ENCODE measurements at regions not wholly inside any gene's neighbourhood (a gene's known extent, or its start where the extent isn't known, plus 50 kb on each side); places are given as distances from the start of the nearest gene placed in this dataset.

DNA sequence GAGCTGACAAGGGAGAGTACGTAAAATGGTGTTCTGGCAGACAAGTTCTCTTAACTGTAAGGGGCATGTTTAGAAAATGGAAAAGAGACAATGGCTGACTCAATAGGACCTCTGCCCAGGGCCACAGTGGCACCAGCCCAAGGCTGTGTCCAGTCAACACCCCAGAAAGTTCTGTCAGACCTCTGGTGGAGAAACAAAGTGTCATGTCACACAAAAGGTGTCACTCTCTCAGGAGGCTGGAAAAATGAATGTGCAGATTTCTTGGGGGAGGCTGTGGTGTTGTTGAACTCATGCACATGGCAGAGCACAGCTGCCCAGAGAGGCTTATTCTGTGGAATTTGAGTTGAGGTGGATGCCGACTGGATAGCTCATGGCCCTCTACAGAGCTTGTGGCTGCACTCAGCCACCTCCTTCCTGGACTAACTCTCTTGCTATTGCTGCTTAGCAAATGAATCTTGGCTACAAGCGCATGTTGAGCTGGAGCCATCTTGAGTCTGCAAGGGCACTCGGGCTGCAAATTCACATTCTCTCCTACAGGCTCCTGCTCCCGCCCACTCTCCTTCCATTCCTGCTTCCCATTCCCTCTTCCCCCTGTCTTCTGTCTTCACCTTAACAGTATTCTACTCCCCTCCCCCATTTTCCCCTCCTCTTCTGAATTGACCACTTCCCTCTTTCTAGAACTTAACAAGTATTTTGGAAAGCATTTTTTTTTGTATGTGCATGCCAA lies 55.8 kb upstream of the SLC7A14 start:
- DNase-seq (no peak), ATAC-seq (ENCODE audit: insufficient read depth, low FRiP score) (no peak)
- Histone ChIP-seq H3K27ac (ENCODE audit: low read depth in 1 of 2, low read length in 1 of 2) (no peak overlapping the region), H3K4me1 (ENCODE audit: control insufficient read depth in 5 of 5, insufficient read depth in 5 of 5, low read length in 5 of 5) (peaks cover 0 to 6% (median 4%) of the 10 kb centered on the region in 5 donors), H3K9me3 (ENCODE audit: control insufficient read depth in 4 of 4, insufficient read depth in 3 of 4, low read length in 3 of 4) (peaks cover 0 to 3% (median 0%) of the 10 kb centered on the region in 4 donors), H3K4me3 (no peak overlapping the region), H3K9ac (ENCODE audit: insufficient read depth in 1 of 2, low read length in 2 of 2) (no peak overlapping the region), H3K27me3 (ENCODE audit: control insufficient read depth in 3 of 3, insufficient read depth in 3 of 3, low read length in 2 of 3) (no peaks in the 10 kb centered on the region), H3K36me3 (ENCODE audit: control insufficient read depth in 4 of 4, insufficient read depth in 4 of 4, low read length in 4 of 4) (no peaks in the 10 kb centered on the region)
- 85 to 94% methylated on average over 5 of the region's 5 CpGs for WGBS, 2 donors
- TF ChIP-seq, protein P1, sequence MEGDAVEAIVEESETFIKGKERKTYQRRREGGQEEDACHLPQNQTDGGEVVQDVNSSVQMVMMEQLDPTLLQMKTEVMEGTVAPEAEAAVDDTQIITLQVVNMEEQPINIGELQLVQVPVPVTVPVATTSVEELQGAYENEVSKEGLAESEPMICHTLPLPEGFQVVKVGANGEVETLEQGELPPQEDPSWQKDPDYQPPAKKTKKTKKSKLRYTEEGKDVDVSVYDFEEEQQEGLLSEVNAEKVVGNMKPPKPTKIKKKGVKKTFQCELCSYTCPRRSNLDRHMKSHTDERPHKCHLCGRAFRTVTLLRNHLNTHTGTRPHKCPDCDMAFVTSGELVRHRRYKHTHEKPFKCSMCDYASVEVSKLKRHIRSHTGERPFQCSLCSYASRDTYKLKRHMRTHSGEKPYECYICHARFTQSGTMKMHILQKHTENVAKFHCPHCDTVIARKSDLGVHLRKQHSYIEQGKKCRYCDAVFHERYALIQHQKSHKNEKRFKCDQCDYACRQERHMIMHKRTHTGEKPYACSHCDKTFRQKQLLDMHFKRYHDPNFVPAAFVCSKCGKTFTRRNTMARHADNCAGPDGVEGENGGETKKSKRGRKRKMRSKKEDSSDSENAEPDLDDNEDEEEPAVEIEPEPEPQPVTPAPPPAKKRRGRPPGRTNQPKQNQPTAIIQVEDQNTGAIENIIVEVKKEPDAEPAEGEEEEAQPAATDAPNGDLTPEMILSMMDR (IDR thresholded peaks at IDR 0.05; ENCODE audit: control extremely low read depth, extremely low read depth), result no peak

DNA sequence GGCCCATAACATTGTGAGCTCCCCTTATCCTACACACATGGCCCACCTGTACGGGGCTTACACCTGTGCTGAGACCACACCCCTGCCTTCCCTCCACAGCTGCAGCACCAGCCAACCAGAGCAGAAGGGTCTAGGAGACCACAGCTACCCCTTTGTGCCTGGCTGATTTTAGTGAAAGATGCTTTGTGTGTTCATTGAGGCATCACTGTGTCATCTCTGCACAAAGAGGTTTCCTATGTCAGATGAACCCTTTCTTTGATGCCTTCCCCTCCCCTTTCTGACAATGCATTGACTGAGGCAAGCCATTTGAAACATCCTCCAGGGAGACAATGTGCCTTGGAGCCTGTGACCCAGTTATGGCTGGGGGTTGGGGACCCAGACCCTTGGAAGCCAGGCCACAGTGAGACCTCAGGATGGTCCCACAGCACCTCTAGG lies 54.9 kb upstream of the SLC7A14 start:
- Histone ChIP-seq H3K9me3 (ENCODE audit: control insufficient read depth in 4 of 4, insufficient read depth in 3 of 4, low read length in 3 of 4) (peaks cover 0 to 3% (median 0%) of the 10 kb centered on the region in 4 donors), H3K4me1 (ENCODE audit: control insufficient read depth in 5 of 5, insufficient read depth in 5 of 5, low read length in 5 of 5) (peaks cover 0 to 11% (median 4%) of the 10 kb centered on the region in 5 donors), H3K27me3 (ENCODE audit: control insufficient read depth in 3 of 3, insufficient read depth in 3 of 3, low read length in 2 of 3) (no peaks in the 10 kb centered on the region), H3K36me3 (ENCODE audit: control insufficient read depth in 4 of 4, insufficient read depth in 4 of 4, low read length in 4 of 4) (no peaks in the 10 kb centered on the region), H3K9ac (ENCODE audit: insufficient read depth in 1 of 2, low read length in 2 of 2) (no peak overlapping the region), H3K27ac (ENCODE audit: low read depth in 1 of 2, low read length in 1 of 2) (no peak overlapping the region), H3K4me3 (no peak overlapping the region)
- DNase-seq (no peak), ATAC-seq (ENCODE audit: insufficient read depth, low FRiP score) (no peak)
- 89 to 94% methylated on average over 1 of the region's 1 CpG for WGBS, 2 donors
- TF ChIP-seq, protein P1 (IDR thresholded peaks at IDR 0.05; ENCODE audit: control extremely low read depth, extremely low read depth), result no peak

DNA sequence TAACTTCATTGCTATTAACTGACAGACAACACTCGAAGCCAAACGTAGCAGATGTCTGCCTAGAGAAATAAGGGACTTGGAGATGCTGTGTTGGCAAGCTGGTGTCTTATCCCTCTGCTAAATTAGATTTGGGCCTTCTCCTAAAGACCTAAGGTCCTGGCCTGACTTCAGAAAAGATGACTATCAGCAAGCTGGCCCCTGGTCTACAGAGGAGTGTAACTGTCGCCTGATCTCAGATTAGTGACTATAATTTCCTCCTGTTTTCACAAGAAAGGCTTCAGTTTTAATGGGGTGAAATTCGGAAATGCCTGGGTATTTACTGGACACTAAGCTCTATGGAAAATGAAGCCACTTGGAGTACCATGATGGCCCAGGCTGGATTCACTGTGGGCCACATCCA lies 53.1 kb upstream of the SLC7A14 start:
- Histone ChIP-seq H3K9ac (ENCODE audit: insufficient read depth in 1 of 2, low read length in 2 of 2) (no peak overlapping the region), H3K4me3 (no peak overlapping the region), H3K9me3 (ENCODE audit: control insufficient read depth in 4 of 4, insufficient read depth in 3 of 4, low read length in 3 of 4) (no peaks in the 10 kb centered on the region), H3K36me3 (ENCODE audit: control insufficient read depth in 4 of 4, insufficient read depth in 4 of 4, low read length in 4 of 4) (no peaks in the 10 kb centered on the region), H3K27me3 (ENCODE audit: control insufficient read depth in 3 of 3, insufficient read depth in 3 of 3, low read length in 2 of 3) (no peaks in the 10 kb centered on the region), H3K27ac (ENCODE audit: low read depth in 1 of 2, low read length in 1 of 2) (no peak overlapping the region), H3K4me1 (ENCODE audit: control insufficient read depth in 5 of 5, insufficient read depth in 5 of 5, low read length in 5 of 5) (peaks cover 0 to 11% (median 2%) of the 10 kb centered on the region in 5 donors)
- DNase-seq, result no peak
- ATAC-seq (ENCODE audit: insufficient read depth, low FRiP score), result no peak
- 74 to 87% methylated on average over 4 of the region's 4 CpGs for WGBS, 2 donors
- TF ChIP-seq, protein P1 (IDR thresholded peaks at IDR 0.05; ENCODE audit: control extremely low read depth, extremely low read depth), result no peak
